ENCODE measurements at regions not wholly inside any gene's neighbourhood (a gene's known extent, or its start where the extent isn't known, plus 50 kb on each side); places are given as distances from the start of the nearest gene placed in this dataset.

GRCh38 chr14:54053386-54053745, 96.7 kb upstream of the BMP4 start:
- H2BK120ac ChIP-seq (replicated peaks; ENCODE audit: low read depth, low read length): no peak overlapping the region
- H3K9me3 ChIP-seq (ENCODE audit: insufficient read depth in 2 of 2, low read depth in 1 of 2, low read length in 1 of 2): no peaks in the 10 kb centered on the region
- no peak overlapping the region for H3K9ac ChIP-seq (replicated peaks in 1 of 4; ENCODE audit: extremely low read depth in 1 of 4, low read depth in 3 of 4, low read length in 3 of 4)
- no peaks in the 10 kb centered on the region for H3K27me3 ChIP-seq (replicated peaks in 1 of 4; ENCODE audit: control insufficient read depth in 3 of 4, extremely low read depth in 1 of 4, insufficient read depth in 3 of 4, low read length in 3 of 4)
- H2BK15ac ChIP-seq (ENCODE audit: low read length): no peak overlapping the region
- FAIRE-seq (no peak), DNase-seq (ENCODE audit: low read depth in 1 of 2, low spot score in 2 of 2) (no peak)
- ChIA-PET CTCF (ENCODE audit: partially characterized antibody) (no interaction called here), POLR2A (ENCODE audit: partially characterized antibody) (no interaction called here)
- H3K4me2 ChIP-seq (ENCODE audit: insufficient read depth in 1 of 2, low read depth in 2 of 2, low read length in 2 of 2): no peak overlapping the region
- no peak overlapping the region for H2BK20ac ChIP-seq (ENCODE audit: low read length)
- no peak overlapping the region for H3K14ac ChIP-seq (ENCODE audit: insufficient read length)
- H3K18ac ChIP-seq (ENCODE audit: extremely low read depth, low read length): no peak overlapping the region
- H3K4me1 ChIP-seq (replicated peaks in 1 of 4; ENCODE audit: control insufficient read depth in 3 of 4, insufficient read depth in 4 of 4, low read length in 3 of 4): no peaks in the 10 kb centered on the region
- H2BK12ac ChIP-seq (ENCODE audit: low read depth, low read length): no peak overlapping the region
- no peak overlapping the region for H3K4me3 ChIP-seq (ENCODE audit: extremely low read depth in 1 of 4, insufficient read depth in 2 of 4, low read depth in 3 of 4, low read length in 4 of 4)
- H4K91ac ChIP-seq (replicated peaks; ENCODE audit: insufficient read length, low read length): no peak overlapping the region
- no peak overlapping the region for H3K4ac ChIP-seq (replicated peaks; ENCODE audit: insufficient read length, low read depth, low read length)
- no peak overlapping the region for H3K23ac ChIP-seq (ENCODE audit: insufficient read length)
- H4K20me1 ChIP-seq (replicated peaks in 1 of 2; ENCODE audit: control insufficient read depth in 1 of 2, insufficient read depth in 2 of 2, low read length in 2 of 2): no peaks in the 10 kb centered on the region
- H3K79me1 ChIP-seq (ENCODE audit: low read depth, low read length): no peaks in the 10 kb centered on the region
- no peaks in the 10 kb centered on the region for H3K79me2 ChIP-seq (ENCODE audit: control insufficient read depth in 1 of 2, insufficient read depth in 2 of 2, low read length in 2 of 2)
- no peak overlapping the region for H4K5ac ChIP-seq (ENCODE audit: insufficient read length, low read depth, low read length)
- no peak overlapping the region for H3K56ac ChIP-seq (replicated peaks; ENCODE audit: insufficient read length, low read depth, low read length)
- H2BK5ac ChIP-seq (ENCODE audit: low read depth, low read length): no peak overlapping the region
- 87% methylated on average over 2 of the region's 2 CpGs; no CpG with 5 or more reads in 1 of the 2 experiments for WGBS, 2 experiments (ENCODE audit: extremely low coverage in 1 of 2, insufficient coverage in 1 of 2, insufficient read length in 1 of 2, insufficient replicate concordance in 2 of 2, low coverage in 1 of 2, low lambda C conversion rate in 2 of 2, missing lambda C conversion rate in 1 of 2)
- H4K8ac ChIP-seq (ENCODE audit: extremely low read depth, insufficient read depth, low read length): no peak overlapping the region
- no peak overlapping the region for H2AFZ ChIP-seq (ENCODE audit: low read length)
- no peaks in the 10 kb centered on the region for H3K23me2 ChIP-seq (ENCODE audit: low read depth, low read length)
- H3K27ac ChIP-seq (ENCODE audit: low read depth, low read length): no peak overlapping the region
- no peaks in the 10 kb centered on the region for H3K36me3 ChIP-seq (ENCODE audit: control insufficient read depth in 2 of 4, insufficient read depth in 4 of 4, low read length in 3 of 4)
- no peak overlapping the region for H2AK5ac ChIP-seq (ENCODE audit: low read depth, low read length)
- TF ChIP-seq CBX8 (IDR thresholded peaks at IDR 0.05; ENCODE audit: borderline replicate concordance, low read depth, low read length) (no peak), TBP (IDR thresholded peaks at IDR 0.05; ENCODE audit: low read depth, low read length) (no peak), SIRT6 (IDR thresholded peaks at IDR 0.05; ENCODE audit: low read length) (no peak), BCL11A (IDR thresholded peaks at IDR 0.05; ENCODE audit: low read depth in 2 of 2, low read length in 2 of 2) (no peak), KDM4A (IDR thresholded peaks at IDR 0.05; ENCODE audit: low read depth, low read length, severe bottlenecking) (no peak), RBBP5 (IDR thresholded peaks at IDR 0.05; ENCODE audit: borderline replicate concordance, low read depth, low read length) (no peak), SUZ12 (IDR thresholded peaks at IDR 0.05; ENCODE audit: low read length) (no peak), POLR2AphosphoS5 (IDR thresholded peaks at IDR 0.05; ENCODE audit: low read depth, low read length) (no peak), JUND (IDR thresholded peaks at IDR 0.05; ENCODE audit: low read length) (no peak), ATF3 (IDR thresholded peaks at IDR 0.05; ENCODE audit: insufficient read depth, low read depth, low read length) (no peak), RFX5 (IDR thresholded peaks at IDR 0.05; ENCODE audit: borderline replicate concordance, low read depth, low read length) (no peak), SP1 (IDR thresholded peaks at IDR 0.05; ENCODE audit: low read depth, low read length) (no peak), USF2 (IDR thresholded peaks at IDR 0.05; ENCODE audit: low read length) (no peak)
